ENCODE measurements at regions not wholly inside any gene's neighbourhood (a gene's known extent, or its start where the extent isn't known, plus 50 kb on each side); places are given as distances from the start of the nearest gene placed in this dataset.

- no peaks in the 10 kb centered on the region for H3K27me3 ChIP-seq
- H3K4me1 ChIP-seq = no peaks in the 10 kb centered on the region
- TF ChIP-seq CTCF (IDR thresholded peaks at IDR 0.05) (no peak), POLR2A (IDR thresholded peaks at IDR 0.05) (no peak), POLR2AphosphoS5 (IDR thresholded peaks at IDR 0.05) (no peak)
- DNase-seq (ENCODE audit: low spot score in 2 of 2) = no peak
- intact Hi-C loops (cut with DNase I; ENCODE audit: low total_unique reads) = no loop called here
- H3K27ac ChIP-seq = no peak overlapping the region
- no peaks in the 10 kb centered on the region for H3K9me3 ChIP-seq
- no peak overlapping the region for H3K4me3 ChIP-seq
- H3K36me3 ChIP-seq = no peaks in the 10 kb centered on the region
Measured at GRCh38 chr18:63071701-63072141, 247.8 kb downstream of the BCL2 start.

- DNase-seq (ENCODE audit: low spot score in 2 of 2) = no peak
- no peak overlapping the region for H3K27ac ChIP-seq
- H3K4me3 ChIP-seq = no peak overlapping the region
- H3K27me3 ChIP-seq = no peaks in the 10 kb centered on the region
- intact Hi-C loops (cut with DNase I; ENCODE audit: low total_unique reads) = no loop called here
- H3K9me3 ChIP-seq = no peaks in the 10 kb centered on the region
- no peaks in the 10 kb centered on the region for H3K4me1 ChIP-seq
- no peak for TF ChIP-seq POLR2AphosphoS5 (IDR thresholded peaks at IDR 0.05)
- no peaks in the 10 kb centered on the region for H3K36me3 ChIP-seq
Measured at GRCh38 chr18:63070767-63071502, 248.6 kb downstream of the BCL2 start.

- intact Hi-C loops (cut with DNase I; ENCODE audit: low total_unique reads) = no loop called here
- H3K9me3 ChIP-seq = no peaks in the 10 kb centered on the region
- no peaks in the 10 kb centered on the region for H3K4me1 ChIP-seq
- H3K36me3 ChIP-seq = no peaks in the 10 kb centered on the region
- H3K27me3 ChIP-seq = no peaks in the 10 kb centered on the region
- no peak overlapping the region for H3K4me3 ChIP-seq
- no peak for TF ChIP-seq CTCF (IDR thresholded peaks at IDR 0.05)
- no peak for TF ChIP-seq POLR2A (IDR thresholded peaks at IDR 0.05)
- TF ChIP-seq POLR2AphosphoS5 (IDR thresholded peaks at IDR 0.05) = no peak
- H3K27ac ChIP-seq = no peak overlapping the region
- no peak for DNase-seq (ENCODE audit: low spot score in 2 of 2)
Measured at GRCh38 chr18:63069496-63069895, 250.1 kb downstream of the BCL2 start.

GRCh38 chr18:63067939-63068338 is 251.6 kb downstream of the BCL2 start:
- H3K27ac ChIP-seq = no peak overlapping the region
- H3K27me3 ChIP-seq = no peaks in the 10 kb centered on the region
- intact Hi-C loops (cut with DNase I; ENCODE audit: low total_unique reads) = no loop called here

GRCh38 chr18:63065172-63065571 is 254.4 kb downstream of the BCL2 start:
- DNase-seq (ENCODE audit: low spot score in 2 of 2) = no peak
- Histone ChIP-seq H3K27me3 (no peaks in the 10 kb centered on the region), H3K9me3 (no peaks in the 10 kb centered on the region), H3K27ac (no peak overlapping the region), H3K4me3 (no peak overlapping the region), H3K4me1 (no peaks in the 10 kb centered on the region), H3K36me3 (no peaks in the 10 kb centered on the region)
- TF ChIP-seq POLR2A (IDR thresholded peaks at IDR 0.05) = no peak
- TF ChIP-seq CTCF (IDR thresholded peaks at IDR 0.05) = no peak
- no peak for TF ChIP-seq POLR2AphosphoS5 (IDR thresholded peaks at IDR 0.05)
- intact Hi-C loops (cut with DNase I; ENCODE audit: low total_unique reads) = no loop called here

More at GRCh38 chr18:63067939-63068338, 251.6 kb downstream of the BCL2 start:
- Histone ChIP-seq H3K4me3 (no peak overlapping the region), H3K36me3 (no peaks in the 10 kb centered on the region), H3K9me3 (no peaks in the 10 kb centered on the region), H3K4me1 (no peaks in the 10 kb centered on the region)
- no peak for DNase-seq (ENCODE audit: low spot score in 2 of 2)
- TF ChIP-seq CTCF (IDR thresholded peaks at IDR 0.05) (no peak), POLR2A (IDR thresholded peaks at IDR 0.05) (no peak), POLR2AphosphoS5 (IDR thresholded peaks at IDR 0.05) (no peak)

Measured in breast epithelium (tissue), 4 donors.